ENCODE measurements at regions not wholly inside any gene's neighbourhood (a gene's known extent, or its start where the extent isn't known, plus 50 kb on each side); places are given as distances from the start of the nearest gene placed in this dataset.

DNA sequence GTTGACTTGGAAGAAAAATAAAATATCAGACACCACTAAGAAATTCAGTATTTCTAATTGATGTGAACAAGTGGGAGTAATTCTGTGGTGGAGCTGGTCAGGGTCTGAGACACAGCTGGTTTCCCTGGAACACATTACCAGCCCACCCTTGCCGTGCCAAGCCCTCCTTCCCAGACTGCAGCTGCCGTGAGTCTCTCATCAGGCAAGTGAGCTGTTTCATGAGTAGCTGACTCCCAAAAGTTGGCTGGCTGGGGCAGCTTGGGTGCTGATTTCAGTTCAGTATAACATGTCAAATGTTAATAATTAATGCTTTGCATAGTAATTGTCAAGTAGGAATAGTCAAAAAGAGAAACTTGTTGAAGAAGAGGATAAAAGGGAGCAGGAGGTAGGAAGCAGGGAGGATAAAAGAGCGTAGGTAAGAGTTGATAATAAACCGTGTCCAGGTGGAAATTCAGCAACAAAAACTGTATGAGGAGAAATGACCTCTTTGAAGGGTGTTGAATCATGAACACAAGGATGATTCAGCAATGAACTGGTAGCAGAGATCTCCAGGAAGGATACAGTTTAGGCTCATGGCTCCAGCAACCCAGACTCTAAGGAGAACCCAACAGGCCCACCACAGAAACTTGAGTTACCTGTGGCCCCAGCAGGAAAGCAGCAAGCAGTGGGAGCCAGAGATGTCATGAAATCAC, 110.9 kb upstream of the SSTR4 start:
- Histone ChIP-seq H3K9me3 (no peaks in the 10 kb centered on the region), H3K27ac (no peak overlapping the region), H3K27me3 (ENCODE audit: low read depth) (no peaks in the 10 kb centered on the region), H3K36me3 (no peaks in the 10 kb centered on the region), H3K4me1 (no peaks in the 10 kb centered on the region), H3K4me3 (no peak overlapping the region)
- no peak for DNase-seq
- ATAC-seq, result no peak
- intact Hi-C loops (cut with DNase I), result no loop called here
- TF ChIP-seq, protein P1, sequence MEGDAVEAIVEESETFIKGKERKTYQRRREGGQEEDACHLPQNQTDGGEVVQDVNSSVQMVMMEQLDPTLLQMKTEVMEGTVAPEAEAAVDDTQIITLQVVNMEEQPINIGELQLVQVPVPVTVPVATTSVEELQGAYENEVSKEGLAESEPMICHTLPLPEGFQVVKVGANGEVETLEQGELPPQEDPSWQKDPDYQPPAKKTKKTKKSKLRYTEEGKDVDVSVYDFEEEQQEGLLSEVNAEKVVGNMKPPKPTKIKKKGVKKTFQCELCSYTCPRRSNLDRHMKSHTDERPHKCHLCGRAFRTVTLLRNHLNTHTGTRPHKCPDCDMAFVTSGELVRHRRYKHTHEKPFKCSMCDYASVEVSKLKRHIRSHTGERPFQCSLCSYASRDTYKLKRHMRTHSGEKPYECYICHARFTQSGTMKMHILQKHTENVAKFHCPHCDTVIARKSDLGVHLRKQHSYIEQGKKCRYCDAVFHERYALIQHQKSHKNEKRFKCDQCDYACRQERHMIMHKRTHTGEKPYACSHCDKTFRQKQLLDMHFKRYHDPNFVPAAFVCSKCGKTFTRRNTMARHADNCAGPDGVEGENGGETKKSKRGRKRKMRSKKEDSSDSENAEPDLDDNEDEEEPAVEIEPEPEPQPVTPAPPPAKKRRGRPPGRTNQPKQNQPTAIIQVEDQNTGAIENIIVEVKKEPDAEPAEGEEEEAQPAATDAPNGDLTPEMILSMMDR (IDR thresholded peaks at IDR 0.05), result no peak

DNA sequence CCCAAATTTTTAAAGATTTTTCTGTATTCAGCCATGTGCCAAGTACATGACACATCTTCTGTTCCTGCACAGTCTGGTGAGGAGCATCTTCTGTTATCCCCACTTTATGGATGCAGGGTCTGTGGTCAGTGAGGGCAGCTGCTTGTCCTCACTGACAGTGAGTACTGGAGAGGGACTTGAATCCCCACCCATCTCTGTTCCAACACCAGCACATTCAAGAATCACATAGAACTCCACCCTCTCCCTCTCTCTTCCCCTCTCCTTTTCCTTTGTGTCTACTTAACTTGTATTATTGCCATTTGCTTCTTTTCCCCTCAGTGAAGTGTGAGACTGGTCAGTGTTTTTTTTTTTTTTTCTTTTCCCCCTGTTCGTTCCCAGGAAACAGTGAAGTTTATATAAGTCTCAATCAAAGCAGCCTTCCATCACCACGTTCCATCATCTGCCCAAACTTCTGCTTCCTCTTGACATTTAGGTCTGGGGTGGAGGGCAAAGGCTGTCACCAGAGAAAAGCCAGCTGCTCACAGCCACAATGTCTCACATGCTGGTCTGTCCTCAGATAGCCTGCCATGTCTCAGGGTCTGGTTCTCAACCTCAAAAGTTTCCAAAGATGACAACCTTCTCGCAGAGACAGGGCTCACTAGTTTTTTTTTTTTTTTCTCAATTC, 110.0 kb upstream of the SSTR4 start:
- no peak for ATAC-seq
- Histone ChIP-seq H3K4me1 (no peaks in the 10 kb centered on the region), H3K9me3 (no peaks in the 10 kb centered on the region), H3K27ac (no peak overlapping the region), H3K27me3 (ENCODE audit: low read depth) (no peaks in the 10 kb centered on the region), H3K4me3 (no peak overlapping the region), H3K36me3 (no peaks in the 10 kb centered on the region)
- no peak for DNase-seq
- intact Hi-C loops (cut with DNase I), result no loop called here
- TF ChIP-seq, protein P1 (IDR thresholded peaks at IDR 0.05), result no peak

DNA sequence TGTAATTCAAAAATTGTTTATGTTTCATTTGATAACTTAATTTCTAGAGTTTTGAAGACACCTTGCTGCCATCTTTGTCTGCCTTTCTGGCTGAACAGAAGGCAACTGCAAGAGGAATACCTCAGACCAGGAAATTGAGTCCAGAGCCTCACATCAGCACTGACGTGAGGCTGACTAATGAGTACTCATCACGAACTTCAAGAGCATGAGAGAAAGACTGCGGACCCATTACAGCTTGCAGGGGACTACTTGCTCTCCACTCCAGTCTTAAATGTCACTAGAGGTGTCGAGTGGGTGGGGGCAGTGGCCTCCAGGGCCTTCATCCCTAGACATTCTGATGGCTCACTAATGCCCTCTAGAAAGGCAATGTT, 109.5 kb upstream of the SSTR4 start:
- intact Hi-C loops (cut with DNase I), result no loop called here
- TF ChIP-seq, protein P1 (IDR thresholded peaks at IDR 0.05), result no peak
- DNase-seq, result no peak

DNA sequence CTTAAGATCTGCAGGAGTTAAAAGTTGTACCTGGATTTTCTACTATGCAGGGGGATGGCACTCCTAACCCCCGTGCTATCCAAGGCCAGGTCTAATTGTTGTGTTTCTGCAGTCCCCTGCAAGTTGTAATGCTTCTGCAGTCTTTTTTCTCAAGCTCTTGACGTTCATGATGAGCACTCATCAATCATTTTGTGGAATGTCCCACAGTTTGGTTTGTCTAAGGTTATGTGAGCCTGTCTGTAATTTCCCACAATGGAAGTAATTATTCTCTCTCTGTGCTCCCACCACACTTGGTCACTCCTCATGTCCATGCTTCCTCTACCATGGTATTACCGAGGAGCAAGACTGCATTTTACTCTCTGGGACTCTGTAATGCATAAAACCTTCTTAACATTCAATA, 107.6 kb upstream of the SSTR4 start:
- H3K27me3 ChIP-seq (ENCODE audit: low read depth), result no peaks in the 10 kb centered on the region
- no peak for ATAC-seq
- H3K4me3 ChIP-seq, result no peak overlapping the region
- intact Hi-C loops (cut with DNase I), result no loop called here
- H3K27ac ChIP-seq, result no peak overlapping the region
- H3K9me3 ChIP-seq, result no peaks in the 10 kb centered on the region
- TF ChIP-seq, protein P1 (IDR thresholded peaks at IDR 0.05), result no peak
- no peaks in the 10 kb centered on the region for H3K4me1 ChIP-seq
- no peaks in the 10 kb centered on the region for H3K36me3 ChIP-seq
- no peak for DNase-seq

More for the DNA sequence above, 109.5 kb upstream of the SSTR4 start:
- Histone ChIP-seq H3K27ac (no peak overlapping the region), H3K4me1 (no peaks in the 10 kb centered on the region), H3K27me3 (ENCODE audit: low read depth) (no peaks in the 10 kb centered on the region), H3K4me3 (no peak overlapping the region), H3K36me3 (no peaks in the 10 kb centered on the region), H3K9me3 (no peaks in the 10 kb centered on the region)
- ATAC-seq, result no peak

DNA sequence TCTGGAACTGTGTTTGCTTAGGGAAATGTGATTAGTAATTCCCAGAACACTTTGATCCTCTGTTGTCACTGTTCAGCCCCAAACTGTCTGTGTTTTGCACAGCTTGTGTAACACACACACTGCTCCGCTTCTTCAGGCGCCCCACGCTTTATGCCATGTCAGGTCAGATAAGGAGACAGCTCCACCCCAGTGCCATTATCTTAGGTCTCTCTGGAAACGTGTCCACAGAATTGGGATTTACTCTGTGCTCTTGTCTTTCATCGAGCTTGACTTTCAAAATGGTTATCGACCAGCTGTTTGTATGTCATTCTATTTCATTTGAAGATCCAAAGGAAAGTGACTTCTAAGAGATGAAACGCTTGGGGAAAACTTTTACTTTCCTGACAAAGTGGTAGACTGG, 106.4 kb upstream of the SSTR4 start:
- Histone ChIP-seq H3K27me3 (ENCODE audit: low read depth) (no peaks in the 10 kb centered on the region), H3K27ac (no peak overlapping the region), H3K9me3 (no peaks in the 10 kb centered on the region), H3K36me3 (no peaks in the 10 kb centered on the region), H3K4me3 (no peak overlapping the region), H3K4me1 (no peaks in the 10 kb centered on the region)
- no peak for DNase-seq
- ATAC-seq, result no peak
- intact Hi-C loops (cut with DNase I), result no loop called here
- TF ChIP-seq, protein P1 (IDR thresholded peaks at IDR 0.05), result no peak

Data from lower lobe of right lung (tissue), 2 donors.